ENCODE measurements at regions not wholly inside any gene's neighbourhood (a gene's known extent, or its start where the extent isn't known, plus 50 kb on each side); places are given as distances from the start of the nearest gene placed in this dataset.

DNA sequence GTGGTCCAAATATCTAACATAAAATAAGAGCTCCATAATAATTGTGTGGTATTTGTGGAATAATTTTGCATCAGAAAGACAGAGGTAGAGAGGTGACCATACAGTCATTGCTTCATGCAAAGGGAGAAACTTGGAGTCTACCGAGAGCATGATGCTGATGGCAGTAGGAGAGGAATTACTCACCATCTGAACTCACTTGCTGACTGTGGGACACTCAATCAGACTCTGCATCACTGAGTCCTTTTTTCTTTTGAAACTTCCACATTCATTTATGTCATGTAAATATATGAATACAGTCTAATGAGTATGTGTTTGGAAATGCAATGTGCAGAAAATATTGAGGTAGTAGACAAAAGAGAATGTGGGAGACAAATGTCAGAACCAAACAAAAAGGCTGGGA lies 933.8 kb downstream of the REEP3 start:
- TF ChIP-seq, protein P1, sequence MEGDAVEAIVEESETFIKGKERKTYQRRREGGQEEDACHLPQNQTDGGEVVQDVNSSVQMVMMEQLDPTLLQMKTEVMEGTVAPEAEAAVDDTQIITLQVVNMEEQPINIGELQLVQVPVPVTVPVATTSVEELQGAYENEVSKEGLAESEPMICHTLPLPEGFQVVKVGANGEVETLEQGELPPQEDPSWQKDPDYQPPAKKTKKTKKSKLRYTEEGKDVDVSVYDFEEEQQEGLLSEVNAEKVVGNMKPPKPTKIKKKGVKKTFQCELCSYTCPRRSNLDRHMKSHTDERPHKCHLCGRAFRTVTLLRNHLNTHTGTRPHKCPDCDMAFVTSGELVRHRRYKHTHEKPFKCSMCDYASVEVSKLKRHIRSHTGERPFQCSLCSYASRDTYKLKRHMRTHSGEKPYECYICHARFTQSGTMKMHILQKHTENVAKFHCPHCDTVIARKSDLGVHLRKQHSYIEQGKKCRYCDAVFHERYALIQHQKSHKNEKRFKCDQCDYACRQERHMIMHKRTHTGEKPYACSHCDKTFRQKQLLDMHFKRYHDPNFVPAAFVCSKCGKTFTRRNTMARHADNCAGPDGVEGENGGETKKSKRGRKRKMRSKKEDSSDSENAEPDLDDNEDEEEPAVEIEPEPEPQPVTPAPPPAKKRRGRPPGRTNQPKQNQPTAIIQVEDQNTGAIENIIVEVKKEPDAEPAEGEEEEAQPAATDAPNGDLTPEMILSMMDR (IDR thresholded peaks at IDR 0.05; ENCODE audit: low read depth, low read length, missing control alignments) = no peak
- no peak for DNase-seq (ENCODE audit: low read depth)
- H3K4me3 ChIP-seq (ENCODE audit: low read depth, low read length) = no peak overlapping the region

DNA sequence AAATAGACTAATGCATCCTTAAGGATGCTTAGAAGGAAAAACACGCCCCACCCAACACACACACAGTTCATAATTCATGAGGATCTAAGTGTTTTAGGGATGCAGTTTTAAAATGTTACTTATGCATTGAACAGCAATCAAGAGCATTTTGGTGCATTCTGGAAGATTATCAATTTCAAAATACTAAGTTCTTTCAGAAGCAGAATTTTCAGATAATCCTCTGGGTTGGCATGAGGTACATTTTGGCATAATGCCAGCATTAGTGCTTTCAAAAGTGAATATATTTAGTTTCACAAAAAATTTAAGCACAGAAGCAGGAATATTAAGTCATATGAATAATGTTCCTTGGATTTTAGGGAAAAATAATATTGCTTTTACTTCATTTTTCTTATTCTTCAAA lies 937.1 kb downstream of the REEP3 start:
- no peak for DNase-seq (ENCODE audit: low read depth)
- TF ChIP-seq, protein P1 (IDR thresholded peaks at IDR 0.05; ENCODE audit: low read depth, low read length, missing control alignments) = no peak
- no peak overlapping the region for H3K4me3 ChIP-seq (ENCODE audit: low read depth, low read length)

DNA sequence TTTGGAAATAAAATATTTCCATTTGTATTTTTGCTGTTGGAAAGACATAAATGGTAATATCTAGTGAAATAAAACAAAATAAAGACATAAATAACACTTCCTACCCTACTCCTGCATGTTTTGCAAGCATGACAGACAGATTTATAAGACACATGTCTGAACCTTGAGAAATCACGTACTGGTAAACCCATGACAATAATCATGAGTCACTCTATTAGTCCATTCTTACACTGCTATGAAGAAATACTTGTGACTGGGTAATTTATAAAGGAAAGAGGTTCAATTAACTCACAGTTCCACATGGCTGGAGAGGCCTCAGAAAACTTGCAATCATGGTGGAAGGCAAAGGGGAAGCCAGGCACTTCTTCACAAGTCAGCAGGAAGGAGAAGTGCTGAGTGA lies 942.2 kb downstream of the REEP3 start:
- DNase-seq (ENCODE audit: low read depth) = no peak
- no peak overlapping the region for H3K4me3 ChIP-seq (ENCODE audit: low read depth, low read length)
- TF ChIP-seq, protein P1 (IDR thresholded peaks at IDR 0.05; ENCODE audit: low read depth, low read length, missing control alignments) = no peak

DNA sequence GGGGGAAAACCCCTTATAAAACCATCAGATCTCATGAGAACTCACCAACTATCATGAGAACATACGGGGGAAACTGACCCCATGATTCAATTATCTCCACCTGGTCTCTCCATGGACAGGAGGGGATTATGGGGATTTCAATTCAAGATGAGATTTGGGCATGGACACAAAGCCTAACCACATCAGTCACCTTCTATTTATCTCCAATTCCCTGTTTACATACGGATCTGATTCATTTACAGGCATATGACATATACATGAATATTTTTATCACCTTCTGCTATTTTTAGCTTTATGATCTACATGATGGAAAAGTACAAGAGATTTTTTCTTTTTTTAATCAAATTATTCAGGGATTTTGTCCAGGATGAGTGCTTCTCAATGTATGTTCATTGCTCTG lies 944.5 kb downstream of the REEP3 start:
- DNase-seq (ENCODE audit: low read depth) = no peak
- TF ChIP-seq, protein P1 (IDR thresholded peaks at IDR 0.05; ENCODE audit: low read depth, low read length, missing control alignments) = no peak
- no peak overlapping the region for H3K4me3 ChIP-seq (ENCODE audit: low read depth, low read length)

DNA sequence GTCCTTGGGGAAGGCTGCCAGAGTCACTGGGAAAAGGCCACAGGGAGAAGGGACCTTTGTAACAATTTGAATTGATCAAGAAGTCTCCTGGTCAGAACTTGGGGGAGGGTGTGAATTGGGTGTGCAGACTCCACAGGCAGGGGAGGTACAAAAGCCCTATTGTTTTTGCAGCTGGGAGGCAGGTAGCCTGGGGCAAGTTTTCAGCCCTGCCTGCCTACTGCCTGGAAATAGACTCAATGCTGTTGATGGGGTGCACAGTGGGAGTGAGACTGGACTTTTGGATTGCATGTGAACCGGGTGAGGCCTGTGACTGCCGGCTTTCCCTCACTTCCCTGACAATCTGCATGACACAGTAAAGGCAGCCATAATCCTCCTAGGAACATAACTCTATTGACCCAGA lies 947.0 kb downstream of the REEP3 start:
- TF ChIP-seq, protein P1 (IDR thresholded peaks at IDR 0.05; ENCODE audit: low read depth, low read length, missing control alignments) = no peak
- DNase-seq (ENCODE audit: low read depth) = no peak
- no peak overlapping the region for H3K4me3 ChIP-seq (ENCODE audit: low read depth, low read length)

DNA sequence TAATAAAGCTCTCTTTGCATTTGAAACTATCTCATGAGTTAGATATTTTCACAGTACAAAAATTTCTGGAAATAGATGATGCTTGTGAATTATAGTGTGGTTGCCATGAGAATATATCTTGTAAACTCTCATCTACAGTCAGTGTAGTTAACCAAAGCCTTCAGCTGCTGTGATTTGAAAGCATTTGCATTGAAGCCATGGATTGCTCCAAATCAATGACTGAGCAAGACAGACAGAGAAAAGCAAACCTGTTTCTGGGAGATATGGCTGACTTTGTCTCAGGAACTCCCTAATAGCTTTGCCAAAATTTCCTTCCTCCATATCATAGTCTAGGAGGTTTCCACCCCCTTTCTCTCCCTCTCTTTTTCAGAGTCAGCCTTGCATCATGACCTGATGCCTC lies 955.3 kb downstream of the REEP3 start:
- TF ChIP-seq, protein P1 (IDR thresholded peaks at IDR 0.05; ENCODE audit: low read depth, low read length, missing control alignments) = no peak

DNA sequence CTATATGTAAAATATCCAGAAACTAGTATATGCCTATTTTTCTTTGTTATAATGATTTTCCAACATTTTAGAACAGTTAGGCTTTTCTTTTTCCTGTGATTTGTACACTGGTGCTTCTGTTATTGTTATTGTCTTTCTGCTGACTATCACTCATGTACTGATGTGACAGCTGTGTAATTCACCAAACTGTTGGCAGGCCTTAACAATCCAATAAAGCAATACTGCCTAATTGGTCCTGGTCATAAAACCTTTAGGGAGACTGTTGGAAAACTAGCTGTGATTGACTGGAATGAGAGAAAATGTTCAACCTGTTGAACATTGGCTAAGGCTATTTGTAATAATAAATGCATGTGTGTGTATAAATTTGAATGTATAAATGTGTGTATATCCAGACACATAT lies 956.6 kb downstream of the REEP3 start:
- no peak overlapping the region for H3K4me3 ChIP-seq (ENCODE audit: low read depth, low read length)
- TF ChIP-seq, protein P1 (IDR thresholded peaks at IDR 0.05; ENCODE audit: low read depth, low read length, missing control alignments) = no peak
- DNase-seq (ENCODE audit: low read depth) = no peak

More for the DNA sequence above, 955.3 kb downstream of the REEP3 start:
- H3K4me3 ChIP-seq (ENCODE audit: low read depth, low read length) = no peak overlapping the region
- DNase-seq (ENCODE audit: low read depth) = no peak

All from GM12864 (cell line).